ENCODE measurements at regions not wholly inside any gene's neighbourhood (a gene's known extent, or its start where the extent isn't known, plus 50 kb on each side); places are given as distances from the start of the nearest gene placed in this dataset.

DNA sequence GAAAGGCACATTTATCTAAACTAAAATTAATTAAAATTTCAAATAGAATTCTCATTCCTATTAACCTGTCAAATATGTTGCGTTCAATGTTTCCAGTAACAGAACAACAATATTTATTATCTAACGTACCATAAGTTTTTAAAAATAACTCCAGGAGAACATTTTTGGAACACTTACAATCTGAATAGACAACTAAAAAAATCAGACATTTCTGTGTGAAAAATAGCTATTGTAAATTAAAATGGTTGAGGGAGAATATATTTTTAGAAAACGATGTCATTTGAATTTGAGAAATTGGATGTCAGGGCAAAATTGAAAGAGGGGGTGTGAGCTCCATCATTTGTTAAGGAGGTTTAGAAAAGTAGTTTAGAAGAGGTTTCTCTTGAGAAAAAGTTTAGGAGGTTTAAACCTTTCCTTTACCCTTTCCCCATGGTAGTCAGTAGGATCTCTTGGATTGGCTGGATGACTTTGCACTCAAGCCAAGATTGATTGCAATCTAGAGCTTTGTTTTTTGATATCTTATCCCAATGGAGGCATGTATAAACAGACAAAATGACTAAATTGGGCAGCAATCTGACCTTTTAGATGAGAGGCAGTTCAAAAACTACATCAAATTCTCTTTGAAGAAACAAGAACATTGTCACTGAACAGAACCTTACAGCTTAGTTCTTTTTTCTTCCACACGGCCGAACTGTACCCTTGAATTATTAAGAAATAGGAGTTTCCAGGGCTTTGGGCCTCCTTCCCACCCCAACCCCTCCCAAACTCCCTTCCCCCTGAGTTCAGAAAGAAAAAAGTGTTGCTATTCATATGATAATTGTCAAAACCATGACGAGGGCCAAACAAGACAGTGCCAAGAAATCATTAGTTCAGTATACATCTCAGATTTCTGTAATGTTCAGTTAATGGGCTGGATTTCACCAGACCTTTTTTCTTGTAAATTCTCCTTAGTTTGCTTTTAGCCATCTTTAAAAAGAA, 79.7 kb upstream of the CDIN1 start:
- DNase-seq, result no peak

GRCh38 chr15:36501063-36501678, 78.3 kb upstream of the CDIN1 start:
- DNase-seq, result no peak

DNA sequence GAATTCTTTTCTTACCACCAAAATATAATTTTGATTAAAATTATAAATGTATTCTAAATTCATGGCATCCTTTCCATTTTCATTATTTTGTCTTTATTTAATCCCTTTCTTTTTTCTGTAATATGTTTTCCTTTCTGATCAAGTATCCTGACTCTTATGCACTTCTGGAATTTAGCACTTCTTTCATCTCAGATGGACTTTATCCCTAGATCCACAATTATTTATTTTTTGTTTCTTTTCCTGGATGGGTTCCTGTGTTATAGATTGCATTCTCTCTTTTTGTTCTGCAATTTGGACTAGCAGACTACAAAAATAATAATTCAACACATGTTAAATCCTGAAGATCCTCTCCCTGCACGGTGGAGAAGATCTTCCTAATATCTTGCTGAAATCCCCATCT, 76.9 kb upstream of the CDIN1 start:
- no peak for DNase-seq

DNA sequence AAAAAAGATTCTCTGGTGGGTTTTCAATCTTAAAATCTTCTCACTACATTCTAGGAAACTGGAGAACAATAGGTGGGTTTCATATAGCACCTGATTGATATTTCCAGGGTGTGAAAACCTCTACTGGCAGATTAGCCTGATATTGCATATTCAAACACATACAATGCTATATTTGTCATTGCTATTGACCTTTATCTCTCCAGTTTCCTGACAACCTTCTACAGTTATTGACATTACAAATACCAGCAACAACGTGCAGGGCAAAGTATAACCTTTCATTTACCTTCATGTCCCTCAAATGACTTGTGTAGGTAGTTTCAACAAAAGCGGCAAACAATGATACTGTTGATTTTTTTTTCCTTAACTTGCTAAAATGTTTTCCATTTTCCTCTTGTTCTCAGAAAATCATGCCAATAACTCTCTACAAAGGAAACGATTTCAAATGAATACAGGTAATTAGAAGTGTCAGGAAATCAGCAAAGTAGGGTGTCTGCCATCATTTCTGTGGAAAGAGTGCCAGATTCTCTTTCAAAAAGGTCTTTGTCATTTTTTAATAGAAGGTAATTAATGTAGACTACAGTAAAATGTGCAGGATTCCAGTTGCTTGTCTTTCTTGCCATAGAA, 72.6 kb upstream of the CDIN1 start:
- DNase-seq, result no peak

- DNase-seq, result no peak
These were observed 72.0 kb upstream of the CDIN1 start for GRCh38 chr15:36507458-36507857.

DNA sequence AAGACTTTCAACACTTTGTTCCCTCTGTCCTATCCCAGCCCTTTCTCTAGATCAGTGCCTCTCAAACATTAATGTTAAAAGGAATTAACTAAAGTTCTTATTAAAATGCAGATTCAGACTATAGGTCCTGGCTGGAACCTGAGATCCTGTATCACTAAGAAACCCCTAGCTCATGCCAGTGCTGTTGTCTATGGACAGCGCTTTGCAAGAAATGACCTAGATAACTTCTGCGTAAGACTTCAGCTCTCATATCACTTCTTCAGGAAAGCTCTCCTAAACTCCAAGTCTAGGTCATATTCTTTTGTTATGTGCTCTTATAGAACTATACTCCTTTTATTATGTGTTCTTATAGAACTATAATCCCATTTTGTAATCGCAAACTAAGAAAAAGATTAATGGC, 67.8 kb upstream of the CDIN1 start:
- no peak for DNase-seq

GRCh38 chr15:36517758-36518157, 61.7 kb upstream of the CDIN1 start:
- DNase-seq, result no peak

- no peak for DNase-seq
These were observed 60.4 kb upstream of the CDIN1 start for GRCh38 chr15:36519067-36519466.

DNA sequence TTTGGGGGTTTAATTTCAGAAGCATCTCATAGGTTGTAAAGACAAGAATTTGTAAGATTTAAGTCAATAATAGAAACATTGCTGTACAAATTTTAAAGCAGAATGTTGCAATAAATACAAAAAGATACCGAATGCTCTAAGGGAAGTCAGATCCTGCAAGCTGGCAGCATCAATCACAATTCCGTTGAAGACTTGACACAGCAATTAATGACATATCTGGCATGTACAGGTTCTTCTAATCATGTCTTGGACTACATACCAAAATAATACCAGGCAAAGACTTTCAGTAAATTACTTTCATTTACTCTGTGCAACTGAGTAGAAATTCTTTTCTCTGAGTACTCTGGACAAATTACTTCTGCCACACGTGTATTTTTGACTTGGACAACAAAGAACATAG, 54.0 kb upstream of the CDIN1 start:
- DNase-seq, result no peak

DNA sequence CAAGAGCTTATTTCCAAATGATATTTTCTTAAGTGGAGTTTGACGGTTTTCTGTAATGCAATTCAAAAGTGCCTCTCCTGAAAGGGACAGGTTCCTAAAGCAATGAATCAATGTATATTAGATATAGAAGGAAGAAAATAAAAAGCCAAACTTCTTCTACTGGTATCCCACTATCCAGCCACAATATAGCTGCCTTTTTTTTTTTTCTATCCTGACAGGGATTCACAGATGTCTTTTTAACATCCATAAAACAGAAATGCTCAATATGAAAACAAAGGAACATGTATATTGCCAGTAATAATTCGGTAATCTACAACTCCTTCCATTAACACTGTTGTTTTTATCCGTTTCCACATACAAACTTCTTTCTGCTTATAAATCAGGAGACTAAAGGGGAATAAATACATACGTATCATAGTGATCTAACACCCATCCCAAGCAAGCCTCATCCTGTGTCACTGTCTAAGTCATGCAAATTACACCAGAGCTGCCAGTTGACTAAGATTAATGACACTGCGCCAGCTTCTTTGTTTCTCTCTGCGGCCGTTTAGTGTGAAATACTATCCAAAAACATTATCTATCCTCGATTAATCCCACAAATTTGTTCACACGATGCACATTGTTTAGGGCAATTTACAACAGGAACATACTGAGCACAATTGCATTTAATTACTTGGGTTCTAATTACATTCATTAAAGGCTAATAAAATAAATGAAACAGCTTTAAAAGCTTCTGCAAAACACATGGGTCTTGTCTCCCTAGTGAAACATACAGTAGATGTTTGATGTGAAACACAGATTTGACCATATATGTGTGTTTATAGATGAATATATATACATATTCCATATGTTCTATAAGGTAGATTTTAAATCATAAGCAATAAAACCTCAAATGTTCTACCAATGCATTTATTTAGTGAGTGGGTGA, 51.9 kb upstream of the CDIN1 start:
- no peak for DNase-seq

GRCh38 chr15:36529296-36530011, 50.0 kb upstream of the CDIN1 start:
- no peak for DNase-seq

Data from NCI-H2107 (cell line).